NB4 (cell line): ENCODE measurements at regions not wholly inside any gene's neighbourhood (a gene's known extent, or its start where the extent isn't known, plus 50 kb on each side); places are given as distances from the start of the nearest gene placed in this dataset.

Experiments
- DNase-seq: peaks from one replicate; pipeline ENCODE4 v3.0.0; 2010; ENCODE audit warnings: low read depth
- H3K4me3 ChIP-seq: one replicate; pipeline ENCODE4 v1.5.1; 2011; ENCODE audit warnings: mild to moderate bottlenecking, low read depth, low read length, moderate library complexity
- CTCF ChIP-seq: IDR thresholded peaks from one replicate; pipeline ENCODE4 v1.5.1; 2012; ENCODE audit warnings: low read depth, low read length
- MAX ChIP-seq: IDR thresholded peaks from 2 replicates; pipeline ENCODE4 v1.6.1; 2011; ENCODE audit warnings: low read depth, low read length
- MYC ChIP-seq: IDR thresholded peaks from 2 replicates; pipeline ENCODE4 v1.6.1; 2011; ENCODE audit warnings: low read depth, low read length
- POLR2A ChIP-seq: IDR thresholded peaks from 2 replicates; pipeline ENCODE4 v1.6.1; 2011; ENCODE audit warnings: mild to moderate bottlenecking; ENCODE audit not compliant: insufficient read length; ENCODE audit errors: extremely low read depth

DNA sequence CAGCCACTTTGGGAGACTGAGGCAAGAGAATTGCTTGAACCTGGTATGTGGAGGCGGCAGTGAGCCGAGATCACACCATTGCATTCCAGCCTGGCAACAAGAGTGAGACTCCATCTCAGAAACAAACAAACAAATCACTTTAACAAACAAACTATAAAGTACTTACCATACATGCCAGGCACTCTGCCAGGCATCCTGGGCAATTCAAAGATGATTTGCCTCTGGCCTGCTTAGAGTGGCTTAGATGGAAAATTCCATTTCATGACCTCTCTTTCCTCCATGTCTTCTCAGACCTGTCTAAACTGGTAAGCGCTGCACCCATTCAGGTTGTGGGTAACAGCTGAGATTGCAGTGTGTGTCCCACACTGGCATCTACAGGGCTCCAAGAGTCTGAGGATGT lies 273.2 kb downstream of the BCL2 start:
- no peak for DNase-seq
- H3K4me3 ChIP-seq: no peak overlapping the region
- TF ChIP-seq POLR2A (no peak), MYC (no peak), MAX (no peak), CTCF (no peak)

GRCh38 chr18:63043516-63043915 lies 276.1 kb downstream of the BCL2 start:
- no peak for TF ChIP-seq MAX
- no peak overlapping the region for H3K4me3 ChIP-seq
- DNase-seq: no peak

- no peak for DNase-seq
- TF ChIP-seq MAX (no peak), CTCF (no peak), POLR2A (no peak), MYC (no peak)
- no peak overlapping the region for H3K4me3 ChIP-seq
Observed at GRCh38 chr18:63042351-63042750, 277.2 kb downstream of the BCL2 start.

DNA sequence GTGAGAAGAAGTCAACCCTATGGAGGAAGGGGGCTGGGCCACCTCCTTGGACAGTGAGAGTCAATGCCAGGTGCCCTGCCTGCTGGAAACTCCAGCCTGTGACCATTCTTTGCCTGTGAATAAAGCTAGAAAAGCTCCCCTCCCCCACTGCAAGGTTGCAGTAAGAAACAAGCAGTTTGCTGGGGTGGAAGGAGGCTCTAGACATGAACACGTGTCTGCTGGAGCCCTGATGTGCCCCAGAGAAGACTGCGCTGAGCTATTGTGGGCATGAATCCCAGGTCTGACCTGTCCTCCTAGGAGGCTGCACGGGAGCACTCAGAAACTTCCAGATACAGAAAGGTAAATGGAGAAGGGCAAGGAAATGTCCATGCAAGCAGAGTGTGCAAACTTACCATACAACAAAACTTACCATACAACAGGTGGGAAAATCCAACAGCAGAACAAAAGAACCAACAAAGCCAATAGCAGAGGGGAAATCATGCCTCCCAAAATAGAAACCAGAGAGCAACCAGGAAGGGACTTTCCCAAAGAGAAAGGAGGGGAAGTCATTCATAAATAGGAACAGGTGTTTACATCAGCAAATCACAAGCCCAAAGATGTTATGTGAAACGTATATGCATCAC lies 278.7 kb downstream of the BCL2 start:
- no peak for DNase-seq

DNA sequence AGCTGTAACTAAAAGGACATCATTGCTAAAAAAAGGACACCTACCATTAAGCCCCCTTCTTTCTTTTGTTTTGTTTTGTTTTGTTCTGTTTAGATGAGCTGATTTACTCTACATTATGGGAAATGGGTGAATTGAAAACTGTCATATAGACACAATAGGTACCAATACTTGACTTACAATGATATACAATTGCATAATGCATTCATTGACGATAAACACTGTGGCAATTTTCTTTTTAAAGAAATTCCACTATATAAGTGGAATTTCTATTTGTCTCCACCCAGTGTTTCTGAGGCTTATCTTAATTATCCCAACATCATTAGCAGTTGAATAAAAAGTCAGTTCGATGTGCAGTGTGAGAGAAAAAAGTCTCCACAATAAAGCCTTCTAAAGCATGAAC lies 282.1 kb downstream of the BCL2 start:
- no peak for DNase-seq
- no peak overlapping the region for H3K4me3 ChIP-seq
- TF ChIP-seq MYC (no peak), MAX (no peak), CTCF (no peak), POLR2A (no peak)

More for the DNA sequence above, 278.7 kb downstream of the BCL2 start:
- TF ChIP-seq CTCF (no peak), MAX (no peak), POLR2A (no peak), MYC (no peak)
- no peak overlapping the region for H3K4me3 ChIP-seq

- no peak for TF ChIP-seq CTCF
- TF ChIP-seq MYC: no peak
- no peak for TF ChIP-seq MAX
- no peak for TF ChIP-seq POLR2A
- DNase-seq: no peak
- H3K4me3 ChIP-seq: no peak overlapping the region
Observed at GRCh38 chr18:63031375-63031774, 288.2 kb downstream of the BCL2 start.
